ENCODE measurements at regions not wholly inside any gene's neighbourhood (a gene's known extent, or its start where the extent isn't known, plus 50 kb on each side); places are given as distances from the start of the nearest gene placed in this dataset.

DNA sequence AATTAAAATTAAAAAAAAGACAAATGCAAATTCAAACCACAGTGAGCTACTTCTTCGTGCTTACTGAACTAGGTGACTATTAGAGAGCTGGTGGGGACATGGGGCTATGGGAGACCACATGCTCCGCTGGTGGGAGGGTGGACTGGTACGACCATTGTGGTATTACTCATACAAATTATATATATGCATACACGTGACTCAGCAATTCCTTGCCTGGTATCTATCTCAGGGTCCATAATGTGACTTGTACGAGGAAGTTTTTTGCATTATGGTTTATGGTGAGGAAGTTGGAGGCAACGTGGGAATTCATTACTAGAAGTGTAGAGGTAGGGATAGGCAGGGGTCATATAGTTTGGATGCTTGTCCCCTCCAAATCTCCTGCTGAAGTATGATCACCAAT is 1112.7 kb downstream of the TYW1 start:
- Histone ChIP-seq H3K4me1 (no peaks in the 10 kb centered on the region), H3K36me3 (no peaks in the 10 kb centered on the region), H3K27me3 (no peaks in the 10 kb centered on the region), H3K4me3 (replicated peaks in 1 of 3) (no peak overlapping the region), H3K9me3 (no peaks in the 10 kb centered on the region), H3K27ac (no peak overlapping the region)
- intact Hi-C loops (cut with DNase I) = no loop called here
- no peak for DNase-seq
- TF ChIP-seq, protein P1, sequence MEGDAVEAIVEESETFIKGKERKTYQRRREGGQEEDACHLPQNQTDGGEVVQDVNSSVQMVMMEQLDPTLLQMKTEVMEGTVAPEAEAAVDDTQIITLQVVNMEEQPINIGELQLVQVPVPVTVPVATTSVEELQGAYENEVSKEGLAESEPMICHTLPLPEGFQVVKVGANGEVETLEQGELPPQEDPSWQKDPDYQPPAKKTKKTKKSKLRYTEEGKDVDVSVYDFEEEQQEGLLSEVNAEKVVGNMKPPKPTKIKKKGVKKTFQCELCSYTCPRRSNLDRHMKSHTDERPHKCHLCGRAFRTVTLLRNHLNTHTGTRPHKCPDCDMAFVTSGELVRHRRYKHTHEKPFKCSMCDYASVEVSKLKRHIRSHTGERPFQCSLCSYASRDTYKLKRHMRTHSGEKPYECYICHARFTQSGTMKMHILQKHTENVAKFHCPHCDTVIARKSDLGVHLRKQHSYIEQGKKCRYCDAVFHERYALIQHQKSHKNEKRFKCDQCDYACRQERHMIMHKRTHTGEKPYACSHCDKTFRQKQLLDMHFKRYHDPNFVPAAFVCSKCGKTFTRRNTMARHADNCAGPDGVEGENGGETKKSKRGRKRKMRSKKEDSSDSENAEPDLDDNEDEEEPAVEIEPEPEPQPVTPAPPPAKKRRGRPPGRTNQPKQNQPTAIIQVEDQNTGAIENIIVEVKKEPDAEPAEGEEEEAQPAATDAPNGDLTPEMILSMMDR (IDR thresholded peaks at IDR 0.05) = no peak
- no peak for TF ChIP-seq POLR2A (IDR thresholded peaks at IDR 0.05)
- 89 to 92% methylated on average over 6 of the region's 6 CpGs for WGBS, 2 donors

DNA sequence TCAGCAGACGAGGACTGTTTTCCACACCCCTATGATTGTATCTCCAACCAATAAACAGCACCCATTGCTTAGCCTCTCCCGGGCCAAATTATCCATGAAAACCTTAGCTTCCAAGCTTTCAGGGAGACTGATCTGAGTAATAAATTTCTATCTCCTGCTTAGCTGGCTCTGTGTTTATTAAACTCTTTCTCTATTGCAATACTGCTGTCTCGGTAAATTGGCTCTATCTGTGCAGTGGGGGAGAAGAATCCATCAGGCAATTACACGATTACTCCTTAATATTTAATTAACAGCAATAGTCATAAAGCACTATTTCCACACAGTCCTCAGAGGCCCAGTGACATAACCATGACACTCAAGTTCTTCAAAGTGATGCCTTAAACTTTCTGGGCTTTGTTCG is 1122.8 kb downstream of the TYW1 start:
- 86 to 95% methylated on average over 5 of the region's 5 CpGs for WGBS, 2 donors
- no peaks in the 10 kb centered on the region for H3K36me3 ChIP-seq
- no peak overlapping the region for H3K4me3 ChIP-seq (replicated peaks in 1 of 3)
- no peak for TF ChIP-seq POLR2A (IDR thresholded peaks at IDR 0.05)
- TF ChIP-seq, protein P1 (IDR thresholded peaks at IDR 0.05) = no peak
- intact Hi-C loops (cut with DNase I) = no loop called here
- H3K27me3 ChIP-seq = no peaks in the 10 kb centered on the region
- no peaks in the 10 kb centered on the region for H3K9me3 ChIP-seq
- H3K27ac ChIP-seq = no peak overlapping the region
- H3K4me1 ChIP-seq = no peaks in the 10 kb centered on the region
- no peak for DNase-seq

DNA sequence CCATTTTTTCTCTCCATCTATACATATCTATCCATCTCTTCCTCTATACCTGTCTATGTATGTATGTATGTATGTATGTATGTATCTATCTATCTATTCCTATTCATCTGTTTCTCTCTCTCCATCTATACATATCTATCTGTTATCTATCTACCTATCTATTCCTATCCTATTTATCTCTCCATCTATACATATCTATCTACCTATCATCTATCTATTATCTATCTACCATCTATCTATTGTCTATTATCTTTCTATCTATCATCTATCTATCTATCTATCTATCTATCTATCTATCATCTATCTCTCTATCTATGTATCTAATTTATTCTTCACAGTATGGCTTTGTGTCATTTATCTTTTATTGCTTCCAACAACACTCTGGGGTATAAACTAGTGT is 1124.4 kb downstream of the TYW1 start:
- Histone ChIP-seq H3K36me3 (no peaks in the 10 kb centered on the region), H3K27ac (no peak overlapping the region), H3K9me3 (no peaks in the 10 kb centered on the region), H3K27me3 (no peaks in the 10 kb centered on the region), H3K4me3 (replicated peaks in 1 of 3) (no peak overlapping the region), H3K4me1 (peaks cover 0 to 3% of the 10 kb centered on the region in 2 donors)
- intact Hi-C loops (cut with DNase I) = no loop called here
- TF ChIP-seq, protein P1 (IDR thresholded peaks at IDR 0.05) = no peak
- TF ChIP-seq POLR2A (IDR thresholded peaks at IDR 0.05) = no peak
- no peak for DNase-seq

DNA sequence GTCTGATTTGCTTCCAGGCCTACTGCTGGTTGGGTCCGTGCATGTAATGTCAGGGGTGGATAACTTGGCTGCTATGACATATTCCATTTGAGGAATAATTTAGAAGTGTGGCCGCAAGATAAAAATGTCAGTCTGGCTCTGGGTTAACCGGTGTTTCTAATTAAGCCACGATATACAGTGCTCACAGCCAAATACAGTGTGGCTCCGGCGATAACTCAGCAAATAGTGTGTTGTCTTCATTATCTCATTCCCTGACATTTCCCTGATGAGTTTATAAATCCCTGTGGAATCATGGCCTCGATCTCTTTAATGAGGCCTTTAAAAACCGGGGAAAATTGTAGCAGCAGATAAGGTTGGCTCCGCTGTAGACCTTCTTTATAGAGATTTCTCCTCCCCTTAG is 1125.0 kb downstream of the TYW1 start:
- no peak for DNase-seq
- Histone ChIP-seq H3K9me3 (no peaks in the 10 kb centered on the region), H3K27ac (no peak overlapping the region), H3K4me1 (peaks cover 0 to 3% of the 10 kb centered on the region in 2 donors), H3K36me3 (no peaks in the 10 kb centered on the region), H3K27me3 (no peaks in the 10 kb centered on the region), H3K4me3 (replicated peaks in 1 of 3) (no peak overlapping the region)
- TF ChIP-seq POLR2A (IDR thresholded peaks at IDR 0.05) = no peak
- TF ChIP-seq, protein P1 (IDR thresholded peaks at IDR 0.05) = no peak
- intact Hi-C loops (cut with DNase I) = no loop called here
- WGBS, 2 donors = 79 to 87% methylated on average over 9 of the region's 9 CpGs

DNA sequence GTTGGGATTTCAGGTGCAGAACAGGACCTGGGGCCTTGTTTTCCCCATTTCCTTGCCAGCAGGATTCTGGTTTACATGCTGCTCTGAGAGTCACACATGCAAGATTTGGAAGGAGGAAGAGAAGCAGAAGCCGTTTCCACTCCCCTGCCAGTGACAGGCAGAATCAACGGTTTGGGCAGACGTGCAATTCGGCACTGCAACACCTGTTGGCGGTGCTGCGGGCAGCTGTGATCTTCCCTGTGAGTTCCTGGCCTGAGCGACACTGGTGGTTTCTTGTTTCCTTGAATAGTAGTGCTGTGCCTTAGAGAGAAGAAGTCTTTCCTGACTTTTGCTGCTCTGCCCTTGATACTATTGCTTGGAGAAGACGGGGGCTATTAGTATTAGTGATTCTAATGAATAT is 1126.2 kb downstream of the TYW1 start:
- WGBS, 2 donors = 85 to 91% methylated on average over 8 of the region's 8 CpGs
- no peak for DNase-seq
- Histone ChIP-seq H3K4me1 (peaks cover 0 to 3% of the 10 kb centered on the region in 2 donors), H3K4me3 (replicated peaks in 1 of 3) (no peak overlapping the region), H3K27me3 (no peaks in the 10 kb centered on the region), H3K27ac (no peak overlapping the region), H3K9me3 (no peaks in the 10 kb centered on the region), H3K36me3 (no peaks in the 10 kb centered on the region)
- intact Hi-C loops (cut with DNase I) = no loop called here
- TF ChIP-seq, protein P1 (IDR thresholded peaks at IDR 0.05) = no peak
- TF ChIP-seq POLR2A (IDR thresholded peaks at IDR 0.05) = no peak
